Brain microvascular endothelial cell (primary cell): ENCODE measurements at regions not wholly inside any gene's neighbourhood (a gene's known extent, or its start where the extent isn't known, plus 50 kb on each side); places are given as distances from the start of the nearest gene placed in this dataset.

ENCODE experiments used
- DNase-seq: peaks from one replicate; pipeline ENCODE4 v3.0.0-alpha.2; 2020
- H3K27ac ChIP-seq: fragments of 250-450 bp; sonication (Bioruptor Pico); 2 replicates; pipeline ENCODE4 v1.5.1; 2020; ENCODE audit warnings: mild to moderate bottlenecking, moderate library complexity
- H3K27me3 ChIP-seq: fragments of 250-450 bp; sonication (Bioruptor Pico); replicated peaks from 2 replicates; pipeline ENCODE4 v1.5.1; 2020; ENCODE audit warnings: mild to moderate bottlenecking
- H3K36me3 ChIP-seq: fragments of 250-450 bp; sonication (Bioruptor Pico); replicated peaks from 2 replicates; pipeline ENCODE4 v1.5.1; 2020; ENCODE audit warnings: mild to moderate bottlenecking
- H3K4me3 ChIP-seq: 2 replicates; pipeline ENCODE4 v1.5.1; 2011; ENCODE audit warnings: low read depth, mild to moderate bottlenecking, control low read depth, low read length, moderate library complexity
- in situ Hi-C: cut with HindIII; loops from 2 replicates; pipeline ENCODE4 v1.10.0; 2017; ENCODE audit warnings: low sequenced_read_pairs, low pct_ligation_motif_present
- TF ChIP-seq, protein P1 (sequence below): IDR thresholded peaks from 2 replicates; pipeline ENCODE4 v1.5.1; 2011; ENCODE audit warnings: low read depth, mild to moderate bottlenecking, moderate library complexity, low read length, control low read depth, inconsistent platforms; ENCODE audit errors: missing control alignments

GRCh38 chr5:24904981-24905517 lies 260.3 kb upstream of the CDH10 start:
- Histone ChIP-seq H3K36me3 (no peaks in the 10 kb centered on the region), H3K27ac (no peak overlapping the region), H3K27me3 (no peaks in the 10 kb centered on the region), H3K4me3 (no peak overlapping the region)
- no peak for DNase-seq
- TF ChIP-seq, protein P1, sequence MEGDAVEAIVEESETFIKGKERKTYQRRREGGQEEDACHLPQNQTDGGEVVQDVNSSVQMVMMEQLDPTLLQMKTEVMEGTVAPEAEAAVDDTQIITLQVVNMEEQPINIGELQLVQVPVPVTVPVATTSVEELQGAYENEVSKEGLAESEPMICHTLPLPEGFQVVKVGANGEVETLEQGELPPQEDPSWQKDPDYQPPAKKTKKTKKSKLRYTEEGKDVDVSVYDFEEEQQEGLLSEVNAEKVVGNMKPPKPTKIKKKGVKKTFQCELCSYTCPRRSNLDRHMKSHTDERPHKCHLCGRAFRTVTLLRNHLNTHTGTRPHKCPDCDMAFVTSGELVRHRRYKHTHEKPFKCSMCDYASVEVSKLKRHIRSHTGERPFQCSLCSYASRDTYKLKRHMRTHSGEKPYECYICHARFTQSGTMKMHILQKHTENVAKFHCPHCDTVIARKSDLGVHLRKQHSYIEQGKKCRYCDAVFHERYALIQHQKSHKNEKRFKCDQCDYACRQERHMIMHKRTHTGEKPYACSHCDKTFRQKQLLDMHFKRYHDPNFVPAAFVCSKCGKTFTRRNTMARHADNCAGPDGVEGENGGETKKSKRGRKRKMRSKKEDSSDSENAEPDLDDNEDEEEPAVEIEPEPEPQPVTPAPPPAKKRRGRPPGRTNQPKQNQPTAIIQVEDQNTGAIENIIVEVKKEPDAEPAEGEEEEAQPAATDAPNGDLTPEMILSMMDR = no peak
- in situ Hi-C loops = no loop called here

DNA sequence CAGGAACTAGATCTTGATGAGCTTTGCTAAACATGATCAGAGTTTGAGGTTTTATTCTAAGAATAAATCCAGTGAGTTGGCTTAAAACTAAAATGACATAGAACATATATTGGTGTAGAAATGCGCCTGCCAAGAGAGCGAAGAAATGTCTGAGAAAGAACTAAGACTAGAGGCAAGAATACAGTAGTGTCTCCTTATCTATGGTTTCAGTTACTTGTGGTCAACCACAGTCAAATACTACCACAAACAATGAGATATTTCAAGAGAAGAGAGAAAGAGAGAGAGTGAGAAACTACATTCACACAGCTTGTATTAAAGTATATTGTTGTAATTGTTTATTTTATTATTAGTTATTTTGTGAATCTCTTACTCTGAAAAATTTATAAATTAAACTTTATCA lies 254.4 kb upstream of the CDH10 start:
- Histone ChIP-seq H3K4me3 (no peak overlapping the region), H3K27ac (no peak overlapping the region), H3K36me3 (no peaks in the 10 kb centered on the region), H3K27me3 (no peaks in the 10 kb centered on the region)
- in situ Hi-C loops = no loop called here
- TF ChIP-seq, protein P1 = no peak
- DNase-seq = no peak

DNA sequence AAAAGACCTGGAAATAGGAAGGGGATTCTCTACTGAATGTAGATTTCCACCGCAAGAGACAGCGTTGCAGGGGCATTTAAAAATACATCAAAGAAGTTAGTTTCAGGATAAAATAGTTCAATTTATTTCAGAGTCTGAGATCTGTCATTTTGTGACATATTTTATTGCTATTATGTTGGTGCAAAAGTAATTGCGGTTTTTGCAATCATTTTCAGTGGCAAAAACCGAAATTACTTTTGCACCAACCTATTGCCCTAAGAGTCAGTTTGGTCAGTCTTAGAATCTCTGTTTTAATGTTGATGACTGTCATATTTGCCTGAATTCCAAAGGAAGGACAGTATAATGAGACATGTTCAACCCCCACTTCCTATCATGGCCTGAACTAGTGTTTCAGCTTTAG lies 219.5 kb upstream of the CDH10 start:
- H3K27ac ChIP-seq = no peak overlapping the region
- no peak overlapping the region for H3K4me3 ChIP-seq
- no peaks in the 10 kb centered on the region for H3K27me3 ChIP-seq
- no peak for DNase-seq
- in situ Hi-C loops = no loop called here
- H3K36me3 ChIP-seq = no peaks in the 10 kb centered on the region
- TF ChIP-seq, protein P1 = no peak

DNA sequence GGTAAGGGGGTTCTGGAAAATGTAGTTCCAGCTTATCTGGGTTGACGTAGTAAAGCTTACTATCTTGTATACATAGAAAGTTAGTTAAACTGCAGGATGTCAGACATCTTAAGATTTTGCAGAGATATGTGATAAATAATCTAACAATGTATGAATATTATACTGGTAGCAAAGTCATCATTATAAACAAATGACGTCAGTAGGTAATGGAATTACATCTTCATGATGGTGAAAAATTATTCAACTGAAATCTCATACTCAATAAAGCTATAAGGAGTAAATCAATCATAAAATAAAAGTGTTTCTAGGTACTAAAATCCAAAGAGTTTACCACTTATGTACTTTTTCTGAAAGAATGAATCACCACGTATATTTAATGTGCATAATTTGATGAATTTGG lies 217.3 kb upstream of the CDH10 start:
- no peak for DNase-seq
- in situ Hi-C loops = no loop called here
- Histone ChIP-seq H3K36me3 (no peaks in the 10 kb centered on the region), H3K27me3 (no peaks in the 10 kb centered on the region), H3K27ac (no peak overlapping the region), H3K4me3 (no peak overlapping the region)
- TF ChIP-seq, protein P1 = no peak

- Histone ChIP-seq H3K27me3 (no peaks in the 10 kb centered on the region), H3K27ac (no peak overlapping the region), H3K4me3 (no peak overlapping the region), H3K36me3 (no peaks in the 10 kb centered on the region)
- in situ Hi-C loops = no loop called here
- TF ChIP-seq, protein P1 = no peak
- no peak for DNase-seq
Observed at GRCh38 chr5:24855485-24855884, 210.7 kb upstream of the CDH10 start.

GRCh38 chr5:24854850-24855249 lies 210.1 kb upstream of the CDH10 start:
- H3K4me3 ChIP-seq = no peak overlapping the region
- in situ Hi-C loops = no loop called here

More at GRCh38 chr5:24854850-24855249, 210.1 kb upstream of the CDH10 start:
- Histone ChIP-seq H3K27ac (no peak overlapping the region), H3K36me3 (no peaks in the 10 kb centered on the region), H3K27me3 (no peaks in the 10 kb centered on the region)
- TF ChIP-seq, protein P1 = no peak
- no peak for DNase-seq
